HEK293 (cell line): ENCODE measurements at regions not wholly inside any gene's neighbourhood (a gene's known extent, or its start where the extent isn't known, plus 50 kb on each side); places are given as distances from the start of the nearest gene placed in this dataset.
A peak's percentile ranks its signal among the peaks of the same experiment; 100 is the strongest.

Experiments
- CTCF ChIA-PET: fragments of 350-600 bp; formaldehyde crosslinking; extraction: SDS; loops from one replicate; lab custom pipeline; 2021; ENCODE audit warnings: antibody characterized with exemption; lab: Yijun Ruan, JAX
- POLR2A ChIA-PET: fragments of 300-600 bp; formaldehyde crosslinking; extraction: SDS; loops from one replicate; lab custom pipeline; 2020; ENCODE audit warnings: antibody characterized with exemption, inconsistent platforms; lab: Yijun Ruan, JAX
- H3K27ac ChIP-seq: fragments of 200-500 bp; sonication (Bioruptor generic); 2 replicates; pipeline ENCODE4 v1.5.1; 2014; ENCODE audit warnings: low read depth, low read length, control low read depth, inconsistent platforms; ENCODE audit errors: extremely low read depth
- H3K36me3 ChIP-seq, 2 experiments: fragments of 200-500 bp in 1 of 2; sonication (Bioruptor generic) in 1 of 2; 1 replicate in 1 of 2; 2 replicates in 1 of 2; pipeline ENCODE4 v1.5.1; 2014 to 2017; ENCODE audit warnings: inconsistent platforms in 2 of 2, low read length in 2 of 2; ENCODE audit not compliant: control insufficient read depth in 2 of 2, insufficient read depth in 1 of 2
- H3K4me1 ChIP-seq: fragments of 200-500 bp; sonication (Bioruptor generic); 2 replicates; pipeline ENCODE4 v1.5.1; 2014; ENCODE audit warnings: mild to moderate bottlenecking, low read length, inconsistent platforms; ENCODE audit not compliant: control insufficient read depth, insufficient read depth
- H3K4me3 ChIP-seq: 2 replicates; pipeline ENCODE4 v1.5.1; 2011; ENCODE audit warnings: low read depth, mild to moderate bottlenecking, control low read depth, low read length, moderate library complexity
- H3K9me3 ChIP-seq: fragments of 200-500 bp; sonication (Bioruptor generic); 2 replicates; pipeline ENCODE4 v1.5.1; 2014; ENCODE audit warnings: low read depth, low read length, inconsistent platforms; ENCODE audit not compliant: control insufficient read depth, insufficient read depth
- BCL11A ChIP-seq: fragments of 450-650 bp; formaldehyde crosslinking; IDR thresholded peaks from 2 replicates; pipeline ENCODE4 v1.5.1; 2016; ENCODE audit warnings: low read depth, missing biosample characterization, missing genetic modification characterization
- GLIS2 ChIP-seq: fragments of 450-650 bp; formaldehyde crosslinking; IDR thresholded peaks from 2 replicates; pipeline ENCODE4 v1.5.1; 2016; ENCODE audit warnings: missing biosample characterization, missing genetic modification characterization
- HOXC10 ChIP-seq: sonication (generic); formaldehyde crosslinking; IDR thresholded peaks from 2 replicates; pipeline ENCODE4 v1.8.1; 2023; ENCODE audit warnings: mild to moderate bottlenecking, missing genetic modification reagents
- KLF16 ChIP-seq: fragments of 450-650 bp; formaldehyde crosslinking; IDR thresholded peaks from 2 replicates; pipeline ENCODE4 v1.5.1; 2017; ENCODE audit warnings: missing biosample characterization, missing genetic modification characterization
- KLF7 ChIP-seq: fragments of 450-650 bp; formaldehyde crosslinking; IDR thresholded peaks from 2 replicates; pipeline ENCODE4 v1.5.1; 2016; ENCODE audit warnings: missing biosample characterization, missing genetic modification characterization, borderline replicate concordance
- PRDM6 ChIP-seq: fragments of 450-650 bp; formaldehyde crosslinking; IDR thresholded peaks from 2 replicates; pipeline ENCODE4 v1.5.1; 2017; ENCODE audit warnings: missing biosample characterization, missing genetic modification characterization
- TRIM28 ChIP-seq: IDR thresholded peaks from 2 replicates; pipeline ENCODE4 v1.6.1; 2011; ENCODE audit warnings: low read length, control low read depth, borderline replicate concordance
- ZBTB48 ChIP-seq: fragments of 450-650 bp; formaldehyde crosslinking; IDR thresholded peaks from 2 replicates; pipeline ENCODE4 v1.5.1; 2016; ENCODE audit warnings: missing biosample characterization, missing genetic modification characterization
- ZEB2 ChIP-seq: fragments of 450-650 bp; formaldehyde crosslinking; IDR thresholded peaks from 2 replicates; pipeline ENCODE4 v1.5.1; 2016; ENCODE audit warnings: missing biosample characterization, missing genetic modification characterization
- ZNF146 ChIP-seq: fragments of 450-650 bp; formaldehyde crosslinking; IDR thresholded peaks from 2 replicates; pipeline ENCODE4 v1.5.1; 2016; ENCODE audit warnings: missing biosample characterization, missing genetic modification characterization
- ZNF169 ChIP-seq: fragments of 450-650 bp; formaldehyde crosslinking; IDR thresholded peaks from 2 replicates; pipeline ENCODE4 v1.5.1; 2016; ENCODE audit warnings: missing biosample characterization, missing genetic modification characterization
- ZNF280C ChIP-seq: fragments of 450-650 bp; formaldehyde crosslinking; IDR thresholded peaks from 2 replicates; pipeline ENCODE4 v1.5.1; 2016; ENCODE audit warnings: missing biosample characterization, missing genetic modification characterization
- ZNF311 ChIP-seq: fragments of 450-650 bp; formaldehyde crosslinking; IDR thresholded peaks from 2 replicates; pipeline ENCODE4 v1.5.1; 2017; ENCODE audit warnings: missing biosample characterization, missing genetic modification characterization, borderline replicate concordance
- ZNF362 ChIP-seq: fragments of 450-650 bp; formaldehyde crosslinking; IDR thresholded peaks from 2 replicates; pipeline ENCODE4 v1.5.1; 2016; ENCODE audit warnings: missing biosample characterization, missing genetic modification characterization
- ZNF394 ChIP-seq: fragments of 450-650 bp; formaldehyde crosslinking; IDR thresholded peaks from 2 replicates; pipeline ENCODE4 v1.5.1; 2016; ENCODE audit warnings: missing biosample characterization, missing genetic modification characterization, mild to moderate bottlenecking, moderate library complexity, borderline replicate concordance
- ZNF416 ChIP-seq: fragments of 450-650 bp; formaldehyde crosslinking; IDR thresholded peaks from 2 replicates; pipeline ENCODE4 v1.5.1; 2016; ENCODE audit warnings: missing biosample characterization, missing genetic modification characterization
- ZNF423 ChIP-seq: fragments of 450-650 bp; formaldehyde crosslinking; IDR thresholded peaks from 2 replicates; pipeline ENCODE4 v1.5.1; 2016; ENCODE audit warnings: missing biosample characterization, missing genetic modification characterization
- ZNF48 ChIP-seq: fragments of 450-650 bp; formaldehyde crosslinking; IDR thresholded peaks from 2 replicates; pipeline ENCODE4 v1.5.1; 2016; ENCODE audit warnings: missing biosample characterization, missing genetic modification characterization
- ZNF488 ChIP-seq: fragments of 450-650 bp; formaldehyde crosslinking; IDR thresholded peaks from 2 replicates; pipeline ENCODE4 v1.5.1; 2016; ENCODE audit warnings: missing biosample characterization, missing genetic modification characterization
- ZNF510 ChIP-seq: fragments of 450-650 bp; formaldehyde crosslinking; IDR thresholded peaks from 2 replicates; pipeline ENCODE4 v1.5.1; 2018; ENCODE audit warnings: mild to moderate bottlenecking, missing genetic modification characterization, missing biosample characterization; ENCODE audit not compliant: insufficient replicate concordance
- ZNF558 ChIP-seq: fragments of 450-650 bp; formaldehyde crosslinking; IDR thresholded peaks from 2 replicates; pipeline ENCODE4 v1.5.1; 2016; ENCODE audit warnings: missing biosample characterization, missing genetic modification characterization
- ZNF580 ChIP-seq: fragments of 450-650 bp; formaldehyde crosslinking; IDR thresholded peaks from 2 replicates; pipeline ENCODE4 v1.5.1; 2016; ENCODE audit warnings: missing biosample characterization, missing genetic modification characterization
- ZNF626 ChIP-seq: fragments of 450-650 bp; sonication (Bioruptor Pico); formaldehyde crosslinking; IDR thresholded peaks from 2 replicates; pipeline ENCODE4 v1.5.1; 2018; ENCODE audit warnings: missing biosample characterization, missing genetic modification characterization, inconsistent platforms
- ZNF654 ChIP-seq: fragments of 450-650 bp; formaldehyde crosslinking; IDR thresholded peaks from 2 replicates; pipeline ENCODE4 v1.5.1; 2016; ENCODE audit warnings: low read depth, missing biosample characterization, missing genetic modification characterization
- ZNF701 ChIP-seq: fragments of 450-650 bp; formaldehyde crosslinking; IDR thresholded peaks from 2 replicates; pipeline ENCODE4 v1.5.1; 2016; ENCODE audit warnings: missing biosample characterization, missing genetic modification characterization
- ZNF776 ChIP-seq: fragments of 450-650 bp; formaldehyde crosslinking; IDR thresholded peaks from 2 replicates; pipeline ENCODE4 v1.5.0; 2017; ENCODE audit warnings: missing biosample characterization, missing genetic modification characterization, borderline replicate concordance
- ZSCAN4 ChIP-seq: fragments of 450-650 bp; formaldehyde crosslinking; IDR thresholded peaks from 2 replicates; pipeline ENCODE4 v1.5.1; 2017; ENCODE audit warnings: missing biosample characterization, missing genetic modification characterization
- TF ChIP-seq, protein P1 (sequence below): fragments of 450-650 bp; formaldehyde crosslinking; IDR thresholded peaks from 2 replicates; pipeline ENCODE4 v1.5.1; 2016; ENCODE audit warnings: missing biosample characterization, missing genetic modification characterization, low read depth

- TF ChIP-seq ZNF362 (tag by site-specific recombination), result no peak
- TF ChIP-seq ZNF510 (tag by site-specific recombination), result no peak
- TF ChIP-seq BCL11A, result no peak
- TF ChIP-seq, protein P1, sequence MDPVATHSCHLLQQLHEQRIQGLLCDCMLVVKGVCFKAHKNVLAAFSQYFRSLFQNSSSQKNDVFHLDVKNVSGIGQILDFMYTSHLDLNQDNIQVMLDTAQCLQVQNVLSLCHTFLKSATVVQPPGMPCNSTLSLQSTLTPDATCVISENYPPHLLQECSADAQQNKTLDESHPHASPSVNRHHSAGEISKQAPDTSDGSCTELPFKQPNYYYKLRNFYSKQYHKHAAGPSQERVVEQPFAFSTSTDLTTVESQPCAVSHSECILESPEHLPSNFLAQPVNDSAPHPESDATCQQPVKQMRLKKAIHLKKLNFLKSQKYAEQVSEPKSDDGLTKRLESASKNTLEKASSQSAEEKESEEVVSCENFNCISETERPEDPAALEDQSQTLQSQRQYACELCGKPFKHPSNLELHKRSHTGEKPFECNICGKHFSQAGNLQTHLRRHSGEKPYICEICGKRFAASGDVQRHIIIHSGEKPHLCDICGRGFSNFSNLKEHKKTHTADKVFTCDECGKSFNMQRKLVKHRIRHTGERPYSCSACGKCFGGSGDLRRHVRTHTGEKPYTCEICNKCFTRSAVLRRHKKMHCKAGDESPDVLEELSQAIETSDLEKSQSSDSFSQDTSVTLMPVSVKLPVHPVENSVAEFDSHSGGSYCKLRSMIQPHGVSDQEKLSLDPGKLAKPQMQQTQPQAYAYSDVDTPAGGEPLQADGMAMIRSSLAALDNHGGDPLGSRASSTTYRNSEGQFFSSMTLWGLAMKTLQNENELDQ (tag by site-specific recombination), result no peak
- no peak for TF ChIP-seq ZSCAN4 (tag by site-specific recombination)
- no peak for TF ChIP-seq KLF16 (tag by site-specific recombination)
- no peak for TF ChIP-seq ZNF701 (tag by site-specific recombination)
- no peak for TF ChIP-seq ZNF146 (tag by site-specific recombination)
- TF ChIP-seq ZBTB48 (tag by site-specific recombination), result no peak
- no peak for TF ChIP-seq TRIM28
- no peak for TF ChIP-seq ZEB2 (tag by site-specific recombination)
These were observed 350.9 kb downstream of the ANKRD30A start (continued) for GRCh38 chr10:37476285-37476684.

DNA sequence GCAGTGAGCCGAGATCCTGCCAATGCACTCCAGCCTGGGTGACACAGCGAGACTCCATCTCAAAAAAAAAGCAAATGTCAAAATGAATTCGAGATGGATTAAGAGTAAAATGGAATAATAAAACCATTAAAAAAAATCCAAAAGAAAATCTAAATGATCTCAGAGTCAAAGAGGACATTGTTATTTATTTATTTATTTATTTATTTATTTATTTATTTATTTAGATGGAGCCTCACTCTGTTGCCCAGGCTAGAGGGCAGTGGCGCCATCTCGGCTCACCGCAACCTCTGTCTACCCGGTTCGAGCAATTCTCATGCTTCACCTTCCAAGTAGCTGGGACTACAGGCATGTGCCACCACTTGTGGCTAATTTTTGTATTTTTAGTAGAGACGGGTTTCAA, 349.2 kb downstream of the ANKRD30A start:
- Histone ChIP-seq H3K4me1 (no peaks in the 10 kb centered on the region), H3K4me3 (no peak overlapping the region), H3K9me3 (no peaks in the 10 kb centered on the region), H3K36me3 (no peaks in the 10 kb centered on the region), H3K27ac (no peak overlapping the region)
- POLR2A ChIA-PET, result no interaction called here
- CTCF ChIA-PET, result interaction anchor here (0.5 kb wide), 1 partner anchor 25 kb away, joined by 4 read pairs; no protein-coding TSS in a partner anchor
- TF ChIP-seq ZNF280C (tag by site-specific recombination), result no peak
- TF ChIP-seq ZNF654 (tag by site-specific recombination), result peak; percentile 26
- TF ChIP-seq ZNF394 (tag by site-specific recombination), result peak; percentile 82; the same call in 1 of the 2 replicates
- TF ChIP-seq ZNF423 (tag by site-specific recombination), result no peak
- no peak for TF ChIP-seq ZNF48 (tag by site-specific recombination)
- TF ChIP-seq ZNF580 (tag by site-specific recombination), result no peak
- TF ChIP-seq HOXC10, result no peak
- TF ChIP-seq ZNF626 (tag by site-specific recombination), result no peak
- no peak for TF ChIP-seq TRIM28
- no peak for TF ChIP-seq ZNF416 (tag by site-specific recombination)
- TF ChIP-seq KLF7 (tag by site-specific recombination), result no peak
- no peak for TF ChIP-seq ZNF776 (tag by site-specific recombination)
- no peak for TF ChIP-seq ZNF169 (tag by site-specific recombination)
- no peak for TF ChIP-seq GLIS2 (tag by site-specific recombination)
- TF ChIP-seq ZNF558, result 0 out of 2 replicates have a peak, but pooled peaks have one; percentile 30
- no peak for TF ChIP-seq PRDM6 (tag by site-specific recombination)
- TF ChIP-seq ZNF488 (tag by site-specific recombination), result no peak
- peak; percentile 45 for TF ChIP-seq ZNF510 (tag by site-specific recombination)
- no peak for TF ChIP-seq ZNF311
